AG04450 (cell line): ENCODE measurements at regions not wholly inside any gene's neighbourhood (a gene's known extent, or its start where the extent isn't known, plus 50 kb on each side); places are given as distances from the start of the nearest gene placed in this dataset.

ENCODE experiments used
- CTCF ChIA-PET: fragments of 300-600, 350-600 bp; formaldehyde crosslinking; extraction: SDS; loops from one replicate; lab custom pipeline; 2022; ENCODE audit warnings: antibody characterized with exemption, inconsistent platforms; lab: Charles Lee
- POLR2A ChIA-PET: fragments of 350-600 bp; formaldehyde crosslinking; extraction: SDS; loops from one replicate; lab custom pipeline; 2021; ENCODE audit warnings: antibody characterized with exemption, inconsistent platforms; lab: Yijun Ruan, JAX
- DNase-seq: peaks from one replicate; pipeline ENCODE4 v3.0.0-alpha.2; 2011; ENCODE audit warnings: low read depth, low spot score
- H3K27ac ChIP-seq: one replicate; pipeline ENCODE4 v1.5.1; 2012; ENCODE audit warnings: low read depth, low read length, control low read depth
- H3K27me3 ChIP-seq: one replicate; pipeline ENCODE4 v1.6.0; 2012; ENCODE audit warnings: low read length; ENCODE audit not compliant: control insufficient read depth, insufficient read depth
- H3K4me3 ChIP-seq: 2 replicates; pipeline ENCODE4 v1.5.1; 2011; ENCODE audit warnings: mild to moderate bottlenecking, low read depth, low read length, control low read depth
- H3K9me3 ChIP-seq: 2 replicates; pipeline ENCODE4 v1.5.1; 2012; ENCODE audit warnings: low read length; ENCODE audit not compliant: control insufficient read depth, insufficient read depth
- CTCF ChIP-seq: IDR thresholded peaks from 2 replicates; pipeline ENCODE4 v1.5.1; 2011; ENCODE audit warnings: low read depth, low read length, control low read depth, inconsistent platforms

GRCh38 chr6:103707596-103708325, 1152.0 kb downstream of the HACE1 start:
- Histone ChIP-seq H3K4me3 (no peak overlapping the region), H3K27me3 (no peaks in the 10 kb centered on the region), H3K27ac (no peak overlapping the region), H3K9me3 (peaks cover 7% of the 10 kb centered on the region)
- no peak for TF ChIP-seq CTCF
- ChIA-PET POLR2A (no interaction called here), CTCF (no interaction called here)
- DNase-seq, result no peak

DNA sequence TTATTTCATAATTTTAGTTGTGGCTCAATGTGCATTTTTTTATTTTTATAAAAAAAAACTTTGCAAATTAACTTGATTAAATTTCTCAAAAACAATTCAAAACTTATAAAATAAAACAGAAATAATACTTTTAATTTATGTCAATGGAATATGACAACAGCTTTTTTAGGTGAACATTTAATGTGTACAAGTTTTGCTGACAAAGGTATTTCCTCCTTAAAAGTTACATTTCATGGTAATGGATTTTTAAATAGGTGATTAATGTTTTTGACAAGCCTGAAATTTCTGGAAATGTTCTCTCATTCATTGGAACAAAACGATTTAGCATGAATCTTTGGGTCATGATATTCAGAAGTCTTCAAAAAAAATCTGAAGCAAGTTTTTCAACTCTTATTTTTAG, 1160.0 kb downstream of the HACE1 start:
- peaks cover 2% of the 10 kb centered on the region; the same call in 1 of the 2 replicates for H3K9me3 ChIP-seq
- H3K27ac ChIP-seq, result no peak overlapping the region
- no peak for TF ChIP-seq CTCF
- ChIA-PET CTCF (interaction anchor here (0.6 kb wide), 1 partner anchor 96 kb away, joined by 5 read pairs; no protein-coding TSS in a partner anchor), POLR2A (no interaction called here)
- no peak for DNase-seq
- H3K27me3 ChIP-seq, result no peaks in the 10 kb centered on the region
- no peak overlapping the region for H3K4me3 ChIP-seq

DNA sequence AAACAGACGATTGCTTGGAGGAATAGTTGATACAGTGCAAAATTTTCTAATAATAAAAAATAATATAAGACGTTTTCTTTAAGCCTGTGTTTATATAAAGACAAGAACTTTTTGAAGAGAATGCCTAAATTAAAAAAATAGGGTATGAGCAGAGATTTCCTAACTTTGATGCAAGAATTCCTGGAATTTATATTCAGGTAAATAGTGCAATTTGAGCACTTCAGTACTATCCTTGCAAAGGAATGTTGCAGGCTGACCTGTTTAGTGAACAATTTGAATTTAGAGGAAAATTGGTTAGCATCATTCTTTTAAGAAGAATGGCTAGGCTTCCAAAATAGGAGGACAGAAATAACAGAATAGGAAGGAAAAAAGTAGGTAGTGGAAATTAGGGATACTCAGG, 1172.3 kb downstream of the HACE1 start:
- H3K4me3 ChIP-seq, result no peak overlapping the region
- no peaks in the 10 kb centered on the region for H3K27me3 ChIP-seq
- ChIA-PET POLR2A (no interaction called here), CTCF (no interaction called here)
- TF ChIP-seq CTCF, result no peak
- no peak overlapping the region for H3K27ac ChIP-seq
- H3K9me3 ChIP-seq, result no peaks in the 10 kb centered on the region
- DNase-seq, result no peak

DNA sequence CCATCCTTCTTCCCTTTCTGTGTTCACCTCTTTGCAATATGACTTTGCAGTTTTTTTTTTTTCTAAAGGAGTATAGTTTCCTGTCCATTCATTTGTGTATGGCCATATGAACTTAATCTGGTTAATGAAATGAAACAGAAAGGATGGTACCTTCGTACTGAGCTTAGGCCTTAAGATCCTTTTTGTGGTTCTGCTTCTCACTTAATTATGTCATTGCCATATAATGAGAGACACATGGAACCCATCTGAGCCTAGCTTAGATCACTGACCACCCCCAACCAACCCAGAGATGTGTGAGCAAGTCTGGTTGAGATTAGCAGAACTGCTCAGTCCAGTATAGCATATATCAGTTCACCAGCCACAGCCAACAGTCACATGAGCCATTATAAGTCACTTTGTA, 1179.6 kb downstream of the HACE1 start:
- no peak for DNase-seq
- POLR2A ChIA-PET, result no interaction called here
- CTCF ChIA-PET, result no interaction called here

More for the DNA sequence above, 1179.6 kb downstream of the HACE1 start:
- Histone ChIP-seq H3K27me3 (no peaks in the 10 kb centered on the region), H3K27ac (no peak overlapping the region), H3K4me3 (no peak overlapping the region), H3K9me3 (peaks cover 7% of the 10 kb centered on the region)
- TF ChIP-seq CTCF, result no peak
